Posterior vena cava (tissue), 2 donors: ENCODE measurements at regions not wholly inside any gene's neighbourhood (a gene's known extent, or its start where the extent isn't known, plus 50 kb on each side); places are given as distances from the start of the nearest gene placed in this dataset.

Experiments used
- DNase-seq: peaks from one replicate; pipeline ENCODE4 v3.0.0-alpha.2; 2020; ENCODE audit warnings: low spot score
- intact Hi-C, 2 donors: fragments of 100-400 bp; cut with DNase I; formaldehyde crosslinking; loops; one replicate each; pipeline versions ENCODE4 v1.14.1 to v1.14.2; 2022 to 2023
- donor health status: DM: yes; HTN: yes; CAD: no.
- donor health status: DM: yes; HTN: yes; CAD: no.

DNA sequence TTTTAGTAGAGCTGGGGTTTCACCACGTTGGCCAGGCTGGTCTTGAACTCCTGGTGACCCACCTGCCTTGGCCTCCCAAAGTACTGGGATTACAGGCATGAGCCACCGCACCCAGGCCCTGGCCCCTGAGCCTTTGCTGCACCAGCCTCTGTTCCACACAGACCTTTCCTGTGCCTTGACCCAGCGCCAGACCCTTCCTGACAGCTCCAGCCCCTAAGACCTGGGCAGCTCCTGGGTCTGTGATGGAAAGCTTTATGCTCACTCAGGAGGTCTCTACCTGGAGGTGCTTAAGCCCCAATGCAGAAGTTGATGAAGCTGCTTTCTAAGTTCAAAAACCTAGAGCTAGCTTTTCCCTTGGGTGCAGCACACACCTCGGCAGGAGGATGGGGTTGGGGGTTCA is 58.8 kb upstream of the NEK6 start:
- intact Hi-C loops, result no loop called here
- peak; percentile 40 for DNase-seq

DNA sequence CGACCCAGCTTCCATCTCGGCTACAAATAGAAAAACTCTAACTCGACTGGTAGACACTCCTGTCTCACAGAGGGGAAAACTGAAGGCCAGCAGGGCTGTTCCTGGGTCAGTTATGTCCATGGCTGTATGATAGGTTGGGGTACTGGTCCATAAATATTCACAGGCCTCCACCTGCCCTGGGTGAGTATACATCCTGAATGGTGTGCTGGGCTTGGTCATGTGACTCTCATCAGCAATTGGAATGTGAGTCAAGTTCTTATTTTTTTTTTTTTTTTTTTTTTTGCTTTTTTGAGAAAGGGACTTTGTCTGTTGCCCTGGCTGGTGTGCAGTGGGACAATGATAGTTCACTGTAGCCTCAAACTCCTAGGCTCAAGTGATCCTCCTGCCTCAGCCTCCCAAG is 58.3 kb upstream of the NEK6 start:
- intact Hi-C loops, result no loop called here
- peak; percentile 20 for DNase-seq

- DNase-seq, result peak; percentile 82
- intact Hi-C loops, result no loop called here
These were observed 55.2 kb upstream of the NEK6 start for GRCh38 chr9:124202447-124202971.

GRCh38 chr9:124205686-124206352 is 51.9 kb upstream of the NEK6 start:
- intact Hi-C loops, result no loop called here

DNA sequence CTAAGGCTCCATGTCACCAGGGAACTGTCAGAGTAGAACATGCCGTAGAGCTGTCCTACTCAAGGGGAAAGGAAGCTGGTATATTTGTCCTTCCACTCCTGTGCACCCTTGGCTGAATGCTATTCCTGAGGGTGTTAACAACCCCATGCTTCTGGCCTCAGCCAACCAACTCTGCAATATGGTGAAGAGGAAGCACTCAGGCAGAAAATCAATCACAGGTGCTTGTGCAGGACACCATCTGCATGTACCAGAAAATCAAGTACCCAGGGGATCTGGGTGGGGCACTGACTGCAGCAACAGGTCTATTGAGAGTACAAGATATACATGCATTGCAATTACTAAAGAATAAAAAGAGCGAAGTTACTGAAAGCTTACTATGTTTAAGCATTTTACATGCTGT is 51.4 kb upstream of the NEK6 start:
- peak; percentile 15 for DNase-seq

More at GRCh38 chr9:124205686-124206352, 51.9 kb upstream of the NEK6 start:
- no peak for DNase-seq

More for the DNA sequence above, 51.4 kb upstream of the NEK6 start:
- intact Hi-C loops, result no loop called here
